PFSK-1 (cell line): ENCODE measurements at regions not wholly inside any gene's neighbourhood (a gene's known extent, or its start where the extent isn't known, plus 50 kb on each side); places are given as distances from the start of the nearest gene placed in this dataset.

Source experiments
- FOXP2 ChIP-seq: optimal IDR thresholded peaks from 2 replicates; pipeline ENCODE3; 2011; ENCODE audit warnings: borderline replicate concordance, control low read depth, inconsistent platforms; ENCODE audit not compliant: insufficient read depth; ENCODE audit errors: extremely low read length, extremely low read depth
- POLR2AphosphoS5 ChIP-seq: IDR thresholded peaks from 2 replicates; pipeline ENCODE4 v1.6.1; 2012; ENCODE audit warnings: low read depth, mild to moderate bottlenecking, control low read depth, low read length, moderate library complexity
- SIN3A ChIP-seq: IDR thresholded peaks from 2 replicates; pipeline ENCODE4 v1.6.1; 2012; ENCODE audit warnings: mild to moderate bottlenecking, low read length, moderate library complexity, borderline replicate concordance; ENCODE audit not compliant: insufficient read depth
- TAF1 ChIP-seq: IDR thresholded peaks from 2 replicates; pipeline ENCODE4 v1.6.1; 2012; ENCODE audit warnings: low read length, control low read depth, borderline replicate concordance; ENCODE audit not compliant: insufficient read depth
- TF ChIP-seq, protein P1 (sequence below), 2 experiments: IDR thresholded peaks; 2 replicates each; pipeline versions ENCODE4 v1.6.1 to v1.8.0; 2011 to 2012; ENCODE audit warnings: low read depth in 2 of 2, low read length in 2 of 2, control low read depth in 1 of 2, inconsistent platforms in 1 of 2, mild to moderate bottlenecking in 1 of 2, moderate library complexity in 1 of 2; ENCODE audit not compliant: insufficient read depth in 1 of 2

DNA sequence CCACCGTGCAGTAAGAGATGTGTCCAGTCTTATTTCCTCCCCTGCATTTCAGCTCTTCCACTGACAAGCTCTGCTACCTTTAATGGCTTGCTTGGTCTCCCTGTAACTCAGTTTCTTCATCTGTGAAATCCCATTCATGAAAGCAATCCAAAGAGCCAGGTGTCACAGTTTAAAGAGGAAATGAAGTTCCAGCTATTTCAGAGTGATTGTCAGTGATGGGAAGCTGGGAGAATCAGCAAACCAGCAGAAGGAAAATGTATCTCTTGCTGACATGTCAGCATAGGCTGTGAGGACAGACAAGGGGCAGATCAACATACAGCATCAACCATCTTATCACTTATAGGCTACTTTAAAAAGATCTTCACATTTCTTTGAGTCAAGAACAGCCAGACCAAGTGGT, 445.3 kb downstream of the ADRA2A start:
- TF ChIP-seq POLR2AphosphoS5 (no peak), TAF1 (no peak), SIN3A (no peak), FOXP2 (no peak)
- TF ChIP-seq, protein P1, sequence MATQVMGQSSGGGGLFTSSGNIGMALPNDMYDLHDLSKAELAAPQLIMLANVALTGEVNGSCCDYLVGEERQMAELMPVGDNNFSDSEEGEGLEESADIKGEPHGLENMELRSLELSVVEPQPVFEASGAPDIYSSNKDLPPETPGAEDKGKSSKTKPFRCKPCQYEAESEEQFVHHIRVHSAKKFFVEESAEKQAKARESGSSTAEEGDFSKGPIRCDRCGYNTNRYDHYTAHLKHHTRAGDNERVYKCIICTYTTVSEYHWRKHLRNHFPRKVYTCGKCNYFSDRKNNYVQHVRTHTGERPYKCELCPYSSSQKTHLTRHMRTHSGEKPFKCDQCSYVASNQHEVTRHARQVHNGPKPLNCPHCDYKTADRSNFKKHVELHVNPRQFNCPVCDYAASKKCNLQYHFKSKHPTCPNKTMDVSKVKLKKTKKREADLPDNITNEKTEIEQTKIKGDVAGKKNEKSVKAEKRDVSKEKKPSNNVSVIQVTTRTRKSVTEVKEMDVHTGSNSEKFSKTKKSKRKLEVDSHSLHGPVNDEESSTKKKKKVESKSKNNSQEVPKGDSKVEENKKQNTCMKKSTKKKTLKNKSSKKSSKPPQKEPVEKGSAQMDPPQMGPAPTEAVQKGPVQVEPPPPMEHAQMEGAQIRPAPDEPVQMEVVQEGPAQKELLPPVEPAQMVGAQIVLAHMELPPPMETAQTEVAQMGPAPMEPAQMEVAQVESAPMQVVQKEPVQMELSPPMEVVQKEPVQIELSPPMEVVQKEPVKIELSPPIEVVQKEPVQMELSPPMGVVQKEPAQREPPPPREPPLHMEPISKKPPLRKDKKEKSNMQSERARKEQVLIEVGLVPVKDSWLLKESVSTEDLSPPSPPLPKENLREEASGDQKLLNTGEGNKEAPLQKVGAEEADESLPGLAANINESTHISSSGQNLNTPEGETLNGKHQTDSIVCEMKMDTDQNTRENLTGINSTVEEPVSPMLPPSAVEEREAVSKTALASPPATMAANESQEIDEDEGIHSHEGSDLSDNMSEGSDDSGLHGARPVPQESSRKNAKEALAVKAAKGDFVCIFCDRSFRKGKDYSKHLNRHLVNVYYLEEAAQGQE (IDR thresholded peaks at IDR 0.05; ENCODE audit: insufficient read depth in 1 of 2, low read depth in 2 of 2, low read length in 2 of 2): no peak
